ENCODE measurements at regions not wholly inside any gene's neighbourhood (a gene's known extent, or its start where the extent isn't known, plus 50 kb on each side); places are given as distances from the start of the nearest gene placed in this dataset.

DNA sequence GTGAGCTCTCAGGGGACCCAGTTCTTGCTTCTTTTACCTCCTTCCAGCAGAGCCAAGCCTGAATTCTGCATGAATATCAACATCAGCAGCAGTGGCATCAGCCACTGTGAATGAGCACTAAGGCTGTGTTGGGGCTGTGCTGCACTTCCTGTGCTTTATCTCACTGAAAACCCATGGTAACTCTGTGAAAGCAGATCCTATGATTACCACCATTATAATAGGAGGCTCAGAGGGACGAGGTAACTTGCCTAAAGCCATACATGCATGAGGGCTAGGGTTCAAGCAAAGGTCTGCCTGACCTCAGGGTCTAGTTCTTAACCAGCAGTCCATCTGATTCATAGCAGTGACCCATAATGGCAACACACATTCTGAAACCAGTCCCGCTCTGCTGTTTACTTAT, 60.5 kb upstream of the RAPGEF1 start:
- Histone ChIP-seq H3K79me2 (ENCODE audit: insufficient read depth, low read depth) (no peaks in the 10 kb centered on the region), H3K4me1 (ENCODE audit: low read depth, poor library complexity, severe bottlenecking) (no peaks in the 10 kb centered on the region), H3K27ac (no peak overlapping the region), H4K20me1 (ENCODE audit: insufficient read depth) (no peaks in the 10 kb centered on the region), H3K36me3 (ENCODE audit: insufficient read depth) (no peaks in the 10 kb centered on the region), H3K9ac (no peak overlapping the region), H2AFZ (ENCODE audit: low read depth) (no peak overlapping the region), H3K27me3 (ENCODE audit: insufficient read depth, low read depth) (peaks cover 49% of the 10 kb centered on the region), H3K4me2 (no peak overlapping the region), H3K4me3 (IDR thresholded peaks at IDR 0.05; ENCODE audit: insufficient read depth, low read depth, low read length) (no peak overlapping the region)
- TF ChIP-seq, protein P1, sequence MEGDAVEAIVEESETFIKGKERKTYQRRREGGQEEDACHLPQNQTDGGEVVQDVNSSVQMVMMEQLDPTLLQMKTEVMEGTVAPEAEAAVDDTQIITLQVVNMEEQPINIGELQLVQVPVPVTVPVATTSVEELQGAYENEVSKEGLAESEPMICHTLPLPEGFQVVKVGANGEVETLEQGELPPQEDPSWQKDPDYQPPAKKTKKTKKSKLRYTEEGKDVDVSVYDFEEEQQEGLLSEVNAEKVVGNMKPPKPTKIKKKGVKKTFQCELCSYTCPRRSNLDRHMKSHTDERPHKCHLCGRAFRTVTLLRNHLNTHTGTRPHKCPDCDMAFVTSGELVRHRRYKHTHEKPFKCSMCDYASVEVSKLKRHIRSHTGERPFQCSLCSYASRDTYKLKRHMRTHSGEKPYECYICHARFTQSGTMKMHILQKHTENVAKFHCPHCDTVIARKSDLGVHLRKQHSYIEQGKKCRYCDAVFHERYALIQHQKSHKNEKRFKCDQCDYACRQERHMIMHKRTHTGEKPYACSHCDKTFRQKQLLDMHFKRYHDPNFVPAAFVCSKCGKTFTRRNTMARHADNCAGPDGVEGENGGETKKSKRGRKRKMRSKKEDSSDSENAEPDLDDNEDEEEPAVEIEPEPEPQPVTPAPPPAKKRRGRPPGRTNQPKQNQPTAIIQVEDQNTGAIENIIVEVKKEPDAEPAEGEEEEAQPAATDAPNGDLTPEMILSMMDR (conservative IDR thresholded peaks at IDR 0.05; ENCODE audit: low read depth, low read length): no peak

DNA sequence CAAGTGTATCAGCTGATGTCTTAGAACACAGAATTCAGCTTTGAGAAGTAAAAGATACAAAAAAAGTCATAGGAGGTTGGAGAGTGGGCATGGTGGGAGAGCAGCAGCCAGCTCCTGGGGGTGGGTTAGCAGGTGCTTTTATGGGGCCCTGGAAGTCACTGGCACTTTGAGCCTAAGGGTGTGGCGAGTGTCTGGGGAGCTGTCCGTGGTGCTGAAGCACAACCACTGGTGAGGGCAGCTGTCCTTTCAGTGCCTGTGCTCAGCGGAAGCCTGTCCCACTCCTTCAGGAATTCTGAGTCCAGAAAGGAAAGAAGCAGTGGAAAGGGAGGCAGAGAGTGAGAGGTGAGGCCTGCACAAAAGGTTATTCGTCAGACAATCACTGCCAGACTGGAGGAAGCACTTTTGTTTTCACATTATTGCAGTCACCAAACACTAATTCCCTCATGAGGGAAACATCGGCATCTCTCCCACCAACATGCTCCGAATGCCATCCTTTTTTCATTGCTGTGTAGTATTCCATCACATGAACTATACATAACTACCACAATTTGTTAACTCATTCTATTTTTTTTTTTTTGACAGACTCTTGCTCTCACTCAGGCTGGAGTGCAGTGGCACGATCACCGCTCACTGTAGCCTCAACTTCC, 59.4 kb upstream of the RAPGEF1 start:
- Histone ChIP-seq H3K4me1 (ENCODE audit: low read depth, poor library complexity, severe bottlenecking) (no peaks in the 10 kb centered on the region), H4K20me1 (ENCODE audit: insufficient read depth) (no peaks in the 10 kb centered on the region), H3K36me3 (ENCODE audit: insufficient read depth) (no peaks in the 10 kb centered on the region), H3K4me2 (no peak overlapping the region), H3K9ac (no peak overlapping the region), H3K27me3 (ENCODE audit: insufficient read depth, low read depth) (peaks cover 50% of the 10 kb centered on the region), H3K4me3 (IDR thresholded peaks at IDR 0.05; ENCODE audit: insufficient read depth, low read depth, low read length) (no peak overlapping the region), H2AFZ (ENCODE audit: low read depth) (no peak overlapping the region), H3K79me2 (ENCODE audit: insufficient read depth, low read depth) (no peaks in the 10 kb centered on the region), H3K27ac (no peak overlapping the region)
- TF ChIP-seq, protein P1 (conservative IDR thresholded peaks at IDR 0.05; ENCODE audit: low read depth, low read length): no peak

DNA sequence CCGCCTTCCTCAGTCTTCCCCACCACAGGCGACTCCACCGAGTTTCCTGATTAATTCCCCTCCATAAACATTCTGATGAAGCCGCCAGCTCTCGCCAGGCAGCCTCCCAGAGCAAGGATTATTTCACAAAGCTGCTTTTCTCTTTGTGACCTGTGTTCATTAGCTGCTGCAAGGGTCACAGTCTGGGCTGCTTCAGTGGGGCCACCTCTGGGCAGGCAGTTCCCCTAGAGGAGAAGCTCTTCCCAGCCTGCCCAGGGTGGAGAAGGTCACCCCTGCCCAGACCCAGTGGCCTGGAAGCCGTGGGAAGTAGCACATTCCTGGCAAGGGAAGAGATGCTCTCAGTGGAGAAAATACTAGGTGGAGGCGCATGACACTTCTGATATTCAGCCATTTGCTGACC, 58.4 kb upstream of the RAPGEF1 start:
- H3K4me2 ChIP-seq: no peak overlapping the region
- H3K79me2 ChIP-seq (ENCODE audit: insufficient read depth, low read depth): no peaks in the 10 kb centered on the region
- peaks cover 50% of the 10 kb centered on the region for H3K27me3 ChIP-seq (ENCODE audit: insufficient read depth, low read depth)
- no peak overlapping the region for H3K27ac ChIP-seq
- no peak overlapping the region for H3K9ac ChIP-seq
- TF ChIP-seq, protein P1 (conservative IDR thresholded peaks at IDR 0.05; ENCODE audit: low read depth, low read length): no peak
- H3K36me3 ChIP-seq (ENCODE audit: insufficient read depth): no peaks in the 10 kb centered on the region
- no peaks in the 10 kb centered on the region for H4K20me1 ChIP-seq (ENCODE audit: insufficient read depth)
- H3K4me3 ChIP-seq (IDR thresholded peaks at IDR 0.05; ENCODE audit: insufficient read depth, low read depth, low read length): no peak overlapping the region
- H3K4me1 ChIP-seq (ENCODE audit: low read depth, poor library complexity, severe bottlenecking): no peaks in the 10 kb centered on the region
- H2AFZ ChIP-seq (ENCODE audit: low read depth): no peak overlapping the region

DNA sequence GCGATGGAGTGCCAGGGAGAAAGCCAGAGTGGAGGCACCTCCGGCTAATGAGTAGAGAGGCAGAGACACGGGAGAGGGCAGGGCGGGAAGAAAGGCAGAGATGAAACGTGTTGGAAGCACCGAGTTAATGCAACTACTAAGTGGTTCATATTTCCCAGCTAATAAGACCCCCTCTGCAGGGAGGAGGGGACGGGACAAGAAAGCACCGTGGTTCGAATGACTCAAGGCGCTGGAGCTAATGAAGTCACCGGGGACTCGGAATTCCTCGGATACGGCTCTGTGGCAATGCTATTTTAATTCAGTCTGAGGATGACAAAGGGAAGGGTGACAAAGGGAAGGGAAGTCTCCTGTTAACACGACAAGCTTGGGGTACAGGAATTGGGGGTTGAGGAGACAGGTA, 54.5 kb upstream of the RAPGEF1 start:
- Histone ChIP-seq H3K27me3 (ENCODE audit: insufficient read depth, low read depth) (peaks cover 86% of the 10 kb centered on the region), H3K4me2 (no peak overlapping the region), H2AFZ (ENCODE audit: low read depth) (no peak overlapping the region), H3K4me3 (IDR thresholded peaks at IDR 0.05; ENCODE audit: insufficient read depth, low read depth, low read length) (no peak overlapping the region), H3K4me1 (ENCODE audit: low read depth, poor library complexity, severe bottlenecking) (no peaks in the 10 kb centered on the region), H3K79me2 (ENCODE audit: insufficient read depth, low read depth) (no peaks in the 10 kb centered on the region), H3K27ac (no peak overlapping the region), H3K9ac (no peak overlapping the region), H3K36me3 (ENCODE audit: insufficient read depth) (no peaks in the 10 kb centered on the region), H4K20me1 (ENCODE audit: insufficient read depth) (no peaks in the 10 kb centered on the region)
- TF ChIP-seq, protein P1 (conservative IDR thresholded peaks at IDR 0.05; ENCODE audit: low read depth, low read length): no peak
